NB4 (cell line): ENCODE measurements at regions not wholly inside any gene's neighbourhood (a gene's known extent, or its start where the extent isn't known, plus 50 kb on each side); places are given as distances from the start of the nearest gene placed in this dataset.

ENCODE experiments used
- DNase-seq: peaks from one replicate; pipeline ENCODE4 v3.0.0; 2010; ENCODE audit warnings: low read depth
- H3K4me3 ChIP-seq: one replicate; pipeline ENCODE4 v1.5.1; 2011; ENCODE audit warnings: mild to moderate bottlenecking, low read depth, low read length, moderate library complexity
- MYC ChIP-seq: IDR thresholded peaks from 2 replicates; pipeline ENCODE4 v1.6.1; 2011; ENCODE audit warnings: low read depth, low read length
- POLR2A ChIP-seq: IDR thresholded peaks from 2 replicates; pipeline ENCODE4 v1.6.1; 2011; ENCODE audit warnings: mild to moderate bottlenecking; ENCODE audit not compliant: insufficient read length; ENCODE audit errors: extremely low read depth
- TF ChIP-seq, protein P1 (sequence below): IDR thresholded peaks from 2 replicates; pipeline ENCODE4 v1.6.1; 2011; ENCODE audit warnings: low read depth, low read length
- TF ChIP-seq, protein P2 (sequence below): IDR thresholded peaks from one replicate; pipeline ENCODE4 v1.5.1; 2012; ENCODE audit warnings: low read depth, low read length

GRCh38 chr9:82325907-82326306, 337.3 kb downstream of the SPATA31D1 start:
- TF ChIP-seq, protein P1, sequence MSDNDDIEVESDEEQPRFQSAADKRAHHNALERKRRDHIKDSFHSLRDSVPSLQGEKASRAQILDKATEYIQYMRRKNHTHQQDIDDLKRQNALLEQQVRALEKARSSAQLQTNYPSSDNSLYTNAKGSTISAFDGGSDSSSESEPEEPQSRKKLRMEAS = no peak

DNA sequence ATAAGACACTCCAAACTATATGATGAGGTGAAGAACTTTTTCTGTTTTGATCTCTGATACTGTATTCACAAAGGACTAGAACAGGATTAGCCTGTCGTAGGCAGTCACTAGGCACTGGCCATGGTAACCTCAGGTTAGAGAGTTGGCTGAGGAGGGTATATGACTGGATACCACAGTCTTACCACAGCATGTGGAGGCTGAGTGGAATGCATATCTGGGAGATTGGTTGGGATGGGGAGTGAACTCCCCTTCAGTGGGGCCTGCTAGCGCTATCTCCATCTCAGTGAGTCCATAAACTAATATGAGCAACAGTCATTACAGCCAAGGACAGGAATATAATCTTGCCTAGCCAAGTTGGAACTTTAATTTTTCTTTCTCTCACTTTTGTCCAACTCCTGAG, 339.1 kb downstream of the SPATA31D1 start:
- no peak overlapping the region for H3K4me3 ChIP-seq
- TF ChIP-seq POLR2A (no peak), MYC (no peak)
- TF ChIP-seq, protein P1 = no peak
- TF ChIP-seq, protein P2, sequence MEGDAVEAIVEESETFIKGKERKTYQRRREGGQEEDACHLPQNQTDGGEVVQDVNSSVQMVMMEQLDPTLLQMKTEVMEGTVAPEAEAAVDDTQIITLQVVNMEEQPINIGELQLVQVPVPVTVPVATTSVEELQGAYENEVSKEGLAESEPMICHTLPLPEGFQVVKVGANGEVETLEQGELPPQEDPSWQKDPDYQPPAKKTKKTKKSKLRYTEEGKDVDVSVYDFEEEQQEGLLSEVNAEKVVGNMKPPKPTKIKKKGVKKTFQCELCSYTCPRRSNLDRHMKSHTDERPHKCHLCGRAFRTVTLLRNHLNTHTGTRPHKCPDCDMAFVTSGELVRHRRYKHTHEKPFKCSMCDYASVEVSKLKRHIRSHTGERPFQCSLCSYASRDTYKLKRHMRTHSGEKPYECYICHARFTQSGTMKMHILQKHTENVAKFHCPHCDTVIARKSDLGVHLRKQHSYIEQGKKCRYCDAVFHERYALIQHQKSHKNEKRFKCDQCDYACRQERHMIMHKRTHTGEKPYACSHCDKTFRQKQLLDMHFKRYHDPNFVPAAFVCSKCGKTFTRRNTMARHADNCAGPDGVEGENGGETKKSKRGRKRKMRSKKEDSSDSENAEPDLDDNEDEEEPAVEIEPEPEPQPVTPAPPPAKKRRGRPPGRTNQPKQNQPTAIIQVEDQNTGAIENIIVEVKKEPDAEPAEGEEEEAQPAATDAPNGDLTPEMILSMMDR = no peak
- DNase-seq = no peak

More at GRCh38 chr9:82325907-82326306, 337.3 kb downstream of the SPATA31D1 start:
- H3K4me3 ChIP-seq = no peak overlapping the region
- no peak for DNase-seq

DNA sequence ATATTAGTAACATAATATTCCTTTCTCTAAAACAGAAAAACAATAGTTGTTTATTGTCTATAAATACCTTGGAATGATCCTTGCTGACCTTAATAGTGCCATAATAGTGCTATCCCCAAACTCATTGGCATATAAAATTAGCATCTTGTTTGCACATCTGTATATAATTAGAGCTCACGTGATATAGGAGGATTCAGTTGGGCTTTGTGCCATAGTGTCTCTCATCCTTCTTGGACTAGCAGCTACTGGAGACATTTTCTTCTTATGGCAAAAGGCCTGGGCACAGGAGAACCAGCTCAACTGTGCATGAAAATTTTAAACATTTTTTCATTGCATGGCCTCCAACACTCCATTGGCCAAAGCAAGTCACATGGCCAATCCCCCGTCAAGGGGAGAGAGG, 342.5 kb downstream of the SPATA31D1 start:
- TF ChIP-seq POLR2A (no peak), MYC (no peak)
- TF ChIP-seq, protein P1 = no peak
- TF ChIP-seq, protein P2 = no peak
- no peak overlapping the region for H3K4me3 ChIP-seq
- no peak for DNase-seq

DNA sequence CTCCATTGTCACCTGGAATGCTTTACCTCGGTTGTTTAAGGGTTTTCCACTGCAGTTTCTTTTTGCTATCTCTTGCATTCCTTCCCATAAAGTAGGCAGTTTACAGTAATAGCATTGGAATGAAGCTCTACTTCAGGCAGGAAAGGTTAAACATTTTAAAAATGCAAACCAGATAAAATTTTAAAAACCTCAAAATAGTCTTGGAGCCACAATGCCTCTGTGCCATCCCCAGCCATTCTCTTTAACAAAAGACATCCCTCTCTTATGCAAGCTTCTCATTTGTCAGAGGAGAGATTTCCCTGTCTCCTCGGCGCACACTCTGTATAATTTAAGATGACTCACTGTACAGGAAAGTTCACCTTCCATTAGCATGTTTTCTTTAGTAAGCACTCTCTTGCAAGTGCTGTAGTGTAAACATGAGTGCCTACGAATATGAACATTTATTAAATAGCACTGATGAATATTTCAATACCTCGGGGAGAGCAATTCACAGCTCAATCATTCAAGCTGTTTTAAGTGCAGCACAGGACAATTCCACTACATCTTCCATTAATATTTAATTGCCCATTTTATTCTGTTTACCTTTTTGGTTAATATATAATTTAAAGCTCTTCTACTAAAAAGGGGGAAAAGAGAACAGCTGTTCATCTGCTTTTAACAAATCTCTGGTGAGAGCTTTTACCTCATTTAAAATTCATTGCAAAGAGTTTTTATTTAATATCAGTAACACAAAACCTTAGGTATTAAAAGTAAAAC, 343.6 kb downstream of the SPATA31D1 start:
- TF ChIP-seq, protein P1 = no peak
- TF ChIP-seq MYC (no peak), POLR2A (no peak)
- TF ChIP-seq, protein P2 = no peak
- no peak for DNase-seq
- no peak overlapping the region for H3K4me3 ChIP-seq

GRCh38 chr9:82332774-82333152, 344.2 kb downstream of the SPATA31D1 start:
- H3K4me3 ChIP-seq = no peak overlapping the region
- no peak for DNase-seq
- TF ChIP-seq POLR2A (no peak), MYC (no peak)
- TF ChIP-seq, protein P1 = no peak
- TF ChIP-seq, protein P2 = no peak

DNA sequence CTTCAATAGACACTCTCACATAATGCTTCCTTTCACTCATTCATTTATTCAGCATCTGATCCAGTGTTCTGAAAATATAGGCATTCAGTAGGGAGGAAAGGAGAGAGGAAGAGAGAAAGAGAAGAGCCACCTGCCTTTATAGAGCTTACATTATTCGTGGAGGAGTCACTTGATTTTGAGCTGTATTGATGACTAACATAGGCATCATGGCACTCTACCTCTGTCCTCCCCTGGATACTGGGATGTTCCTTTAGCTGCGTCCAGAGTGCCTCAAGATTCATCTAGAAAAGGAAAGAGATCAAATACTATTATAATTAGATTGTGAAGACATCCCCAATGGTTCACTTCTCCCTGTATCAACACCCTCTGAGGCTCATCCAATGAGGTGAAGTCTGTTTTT, 345.1 kb downstream of the SPATA31D1 start:
- no peak for DNase-seq
- no peak overlapping the region for H3K4me3 ChIP-seq

More for the DNA sequence above, 345.1 kb downstream of the SPATA31D1 start:
- TF ChIP-seq, protein P1 = no peak
- TF ChIP-seq MYC = no peak
- TF ChIP-seq POLR2A = no peak
- TF ChIP-seq, protein P2 = no peak
